ENCODE measurements at regions not wholly inside any gene's neighbourhood (a gene's known extent, or its start where the extent isn't known, plus 50 kb on each side); places are given as distances from the start of the nearest gene placed in this dataset.
"Not testable (repeated sequence)": the region's sequence is repeated elsewhere in the genome, so short reads cannot be mapped to it uniquely, and the experiment has no call there.

GRCh38 chr14:54253195-54253947, 143.4 kb upstream of the CDKN3 start:
- DNase-seq (ENCODE audit: low read depth in 2 of 2) = peak; percentile 16 to 25

- DNase-seq (ENCODE audit: low read depth in 2 of 2) = no peak
Observed at GRCh38 chr14:54256156-54256555, 140.7 kb upstream of the CDKN3 start.

- DNase-seq (ENCODE audit: low read depth in 2 of 2) = no peak
Observed at GRCh38 chr14:54257424-54257823, 139.4 kb upstream of the CDKN3 start.

- DNase-seq (ENCODE audit: low read depth in 2 of 2) = no peak
Observed at GRCh38 chr14:54258382-54258781, 138.4 kb upstream of the CDKN3 start.

GRCh38 chr14:54259821-54260220, 137.0 kb upstream of the CDKN3 start:
- no peak for DNase-seq (ENCODE audit: low read depth in 2 of 2)

GRCh38 chr14:54261283-54261682, 135.5 kb upstream of the CDKN3 start:
- DNase-seq (ENCODE audit: low read depth in 2 of 2) = no peak

GRCh38 chr14:54266616-54267015, 130.2 kb upstream of the CDKN3 start:
- not testable (repeated sequence) for DNase-seq (ENCODE audit: low read depth in 2 of 2)

GRCh38 chr14:54267172-54267571, 129.6 kb upstream of the CDKN3 start:
- no peak for DNase-seq (ENCODE audit: low read depth in 2 of 2)

GRCh38 chr14:54275997-54276725, 120.6 kb upstream of the CDKN3 start:
- DNase-seq (ENCODE audit: low read depth in 2 of 2) = no peak

GRCh38 chr14:54278087-54278486, 118.7 kb upstream of the CDKN3 start:
- DNase-seq (ENCODE audit: low read depth in 2 of 2) = no peak

GRCh38 chr14:54278665-54279295, 118.0 kb upstream of the CDKN3 start:
- no peak for DNase-seq (ENCODE audit: low read depth in 2 of 2)

- DNase-seq (ENCODE audit: low read depth in 2 of 2) = no peak
Observed at GRCh38 chr14:54282849-54283248, 114.0 kb upstream of the CDKN3 start.

GRCh38 chr14:54285030-54285429, 111.8 kb upstream of the CDKN3 start:
- no peak for DNase-seq (ENCODE audit: low read depth in 2 of 2)

- DNase-seq (ENCODE audit: low read depth in 2 of 2) = no peak
Observed at GRCh38 chr14:54291491-54292191, 105.2 kb upstream of the CDKN3 start.

- no peak for DNase-seq (ENCODE audit: low read depth in 2 of 2)
Observed at GRCh38 chr14:54294802-54295201, 102.0 kb upstream of the CDKN3 start.

- no peak for DNase-seq (ENCODE audit: low read depth in 2 of 2)
Observed at GRCh38 chr14:54299410-54300363, 97.1 kb upstream of the CDKN3 start.

GRCh38 chr14:54300881-54301280, 95.9 kb upstream of the CDKN3 start:
- DNase-seq (ENCODE audit: low read depth in 2 of 2) = no peak

- DNase-seq (ENCODE audit: low read depth in 2 of 2) = no peak
Observed at GRCh38 chr14:54301359-54301758, 95.4 kb upstream of the CDKN3 start.

GRCh38 chr14:54306806-54307205, 90.0 kb upstream of the CDKN3 start:
- DNase-seq (ENCODE audit: low read depth in 2 of 2) = no peak

GRCh38 chr14:54309615-54310014, 87.2 kb upstream of the CDKN3 start:
- DNase-seq (ENCODE audit: low read depth in 2 of 2) = no peak
